Liver (tissue), 8 donors: ENCODE measurements at regions not wholly inside any gene's neighbourhood (a gene's known extent, or its start where the extent isn't known, plus 50 kb on each side); places are given as distances from the start of the nearest gene placed in this dataset.

Source experiments
- DNase-seq: peaks from one replicate; pipeline ENCODE4 v3.0.0-alpha.2; 2017; ENCODE audit warnings: low spot score
- H3K27ac ChIP-seq, 2 donors: one replicate each; pipeline ENCODE4 v1.7.0; 2013; ENCODE audit warnings: inconsistent platforms in 2 of 2, low read length in 2 of 2, control low read depth in 1 of 2, low read depth in 1 of 2, mild to moderate bottlenecking in 1 of 2
- H3K27me3 ChIP-seq, 4 donors: one replicate each; pipeline versions ENCODE4 v1.6.1 to v1.7.0; 2013; ENCODE audit warnings: low read length in 3 of 4, inconsistent platforms in 1 of 4, mild to moderate bottlenecking in 1 of 4, moderate library complexity in 1 of 4; ENCODE audit not compliant: control insufficient read depth in 4 of 4, insufficient read depth in 4 of 4
- H3K36me3 ChIP-seq, 4 donors: one replicate each; pipeline versions ENCODE4 v1.6.1 to v1.7.0; 2013; ENCODE audit warnings: low read length in 3 of 4, mild to moderate bottlenecking in 3 of 4, low read depth in 1 of 4, moderate library complexity in 1 of 4; ENCODE audit not compliant: control insufficient read depth in 4 of 4, insufficient read depth in 3 of 4
- H3K4me1 ChIP-seq, 4 donors: one replicate each; pipeline versions ENCODE4 v1.6.1 to v1.7.0; 2013; ENCODE audit warnings: low read length in 3 of 4, mild to moderate bottlenecking in 3 of 4, moderate library complexity in 1 of 4; ENCODE audit not compliant: control insufficient read depth in 4 of 4, insufficient read depth in 4 of 4
- H3K4me3 ChIP-seq, 3 donors: one replicate each; pipeline versions ENCODE4 v1.6.1 to v1.7.0; 2013; ENCODE audit warnings: low read length in 3 of 3, control low read depth in 1 of 3, low read depth in 1 of 3, mild to moderate bottlenecking in 1 of 3
- H3K9ac ChIP-seq, 2 donors: one replicate each; pipeline ENCODE4 v1.7.0; 2013; ENCODE audit warnings: low read length in 2 of 2, mild to moderate bottlenecking in 2 of 2, moderate library complexity in 2 of 2, control low read depth in 1 of 2, low read depth in 1 of 2
- H3K9me3 ChIP-seq, 4 donors: one replicate each; pipeline versions ENCODE4 v1.6.1 to v1.7.0; 2013; ENCODE audit warnings: low read length in 3 of 4; ENCODE audit not compliant: control insufficient read depth in 4 of 4
- CTCF ChIP-seq: fragments of 150-350 bp; IDR thresholded peaks from 2 replicates; pipeline ENCODE4 v1.5.1; 2017; ENCODE audit warnings: improper control_type of control experiment, low read depth, low read length; ENCODE audit not compliant: missing input control
- EGR1 ChIP-seq, 2 donors: IDR thresholded peaks; 2 replicates each; pipeline ENCODE4 v1.6.1; 2016 to 2018; ENCODE audit warnings: antibody characterized with exemption in 2 of 2, low read depth in 2 of 2
- FOXA1 ChIP-seq: IDR thresholded peaks from 2 replicates; pipeline ENCODE4 v1.6.1; 2016; ENCODE audit warnings: antibody characterized with exemption
- FOXA2 ChIP-seq: IDR thresholded peaks from 2 replicates; pipeline ENCODE4 v1.6.1; 2016; ENCODE audit warnings: antibody characterized with exemption
- GABPA ChIP-seq, 2 donors: IDR thresholded peaks in 1 of 2; conservative IDR thresholded peaks in 1 of 2; 2 replicates each; pipeline ENCODE4 v1.6.1; 2016; ENCODE audit warnings: antibody characterized with exemption in 2 of 2, mild to moderate bottlenecking in 1 of 2, moderate library complexity in 1 of 2
- HNF4A ChIP-seq, 2 donors: conservative IDR thresholded peaks; 2 replicates each; pipeline ENCODE4 v1.6.1; 2016; ENCODE audit warnings: antibody characterized with exemption in 2 of 2, mild to moderate bottlenecking in 2 of 2
- HNF4G ChIP-seq: IDR thresholded peaks from 2 replicates; pipeline ENCODE4 v1.6.1; 2016; ENCODE audit warnings: antibody characterized with exemption
- JUND ChIP-seq, 2 donors: IDR thresholded peaks; 2 replicates each; pipeline ENCODE4 v1.6.1; 2016; ENCODE audit warnings: antibody characterized with exemption in 2 of 2
- MAX ChIP-seq: IDR thresholded peaks from 2 replicates; pipeline ENCODE4 v1.6.1; 2016; ENCODE audit warnings: antibody characterized with exemption
- NR2F2 ChIP-seq: IDR thresholded peaks from 2 replicates; pipeline ENCODE4 v1.6.1; 2016; ENCODE audit warnings: antibody characterized with exemption
- RAD21 ChIP-seq, 2 donors: IDR thresholded peaks; 2 replicates each; pipeline ENCODE4 v1.6.1; 2016; ENCODE audit warnings: antibody characterized with exemption in 2 of 2, mild to moderate bottlenecking in 2 of 2
- RXRA ChIP-seq, 2 donors: IDR thresholded peaks; 2 replicates each; pipeline ENCODE4 v1.6.1; 2017 to 2018; ENCODE audit warnings: antibody characterized with exemption in 2 of 2, mild to moderate bottlenecking in 1 of 2
- SP1 ChIP-seq: IDR thresholded peaks from 2 replicates; pipeline ENCODE4 v1.6.1; 2018; ENCODE audit warnings: antibody characterized with exemption, mild to moderate bottlenecking
- YY1 ChIP-seq: IDR thresholded peaks from 2 replicates; pipeline ENCODE4 v1.6.1; 2016; ENCODE audit warnings: antibody characterized with exemption, mild to moderate bottlenecking
- ZBTB33 ChIP-seq: IDR thresholded peaks from 2 replicates; pipeline ENCODE4 v1.6.1; 2016; ENCODE audit warnings: antibody characterized with exemption
- WGBS: extraction: QIAGEN DNeasy Blood & Tissue Kit; methylation state at CpG from one replicate; pipeline ENCODE4 v1.1.7; 2013; 5-methylcytosine and 5-hydroxymethylcytosine counted together
- TF ChIP-seq, protein P1 (sequence below): IDR thresholded peaks from 2 replicates; pipeline ENCODE4 v1.6.1; 2016; ENCODE audit warnings: antibody characterized with exemption
- TF ChIP-seq, protein P2 (sequence below): IDR thresholded peaks from 2 replicates; pipeline ENCODE4 v1.6.1; 2016; ENCODE audit warnings: antibody characterized with exemption, mild to moderate bottlenecking
- donor health status: healthy.
- donor health status: healthy.
- donor health status: healthy.
- donor health status: healthy.
- donor health status: healthy.

DNA sequence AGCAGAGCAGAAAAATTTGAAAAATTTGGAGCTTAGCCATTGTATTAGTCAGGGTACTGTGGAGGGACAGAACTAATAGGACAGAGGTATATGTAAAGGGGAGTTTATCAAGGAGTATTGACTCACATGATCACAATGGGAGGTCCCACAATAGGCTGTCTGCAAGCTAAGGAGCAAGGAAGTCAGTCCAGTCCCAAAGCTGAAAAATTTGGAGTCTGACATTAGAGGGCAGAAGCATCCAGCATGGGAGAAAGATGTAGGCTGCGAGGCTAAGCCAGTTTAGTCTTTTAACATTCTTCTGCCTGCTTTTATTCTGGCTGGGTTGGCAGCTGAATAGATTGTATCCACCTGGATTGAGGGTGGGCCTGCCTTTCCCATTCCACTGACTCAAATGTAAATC is 82.0 kb downstream of the SMPDL3A start:
- Histone ChIP-seq H3K36me3 (no peaks in the 10 kb centered on the region), H3K9ac (no peak overlapping the region), H3K4me3 (no peak overlapping the region), H3K27ac (no peak overlapping the region), H3K27me3 (no peaks in the 10 kb centered on the region), H3K9me3 (no peaks in the 10 kb centered on the region), H3K4me1 (no peaks in the 10 kb centered on the region)
- DNase-seq: no peak
- TF ChIP-seq RAD21 (IDR thresholded peaks at IDR 0.05) (no peak), RXRA (IDR thresholded peaks at IDR 0.05) (no peak), GABPA (IDR thresholded peaks at IDR 0.05 in 1 of 2, conservative IDR thresholded peaks at IDR 0.05 in 1 of 2) (no peak), JUND (IDR thresholded peaks at IDR 0.05) (no peak), FOXA1 (no peak), MAX (no peak), SP1 (no peak), EGR1 (IDR thresholded peaks at IDR 0.05; ENCODE audit: low read depth in 2 of 2) (no peak), CTCF (no peak), YY1 (no peak), NR2F2 (no peak), ZBTB33 (no peak), HNF4A (conservative IDR thresholded peaks at IDR 0.05) (no peak), FOXA2 (no peak), HNF4G (no peak)
- TF ChIP-seq, protein P1, sequence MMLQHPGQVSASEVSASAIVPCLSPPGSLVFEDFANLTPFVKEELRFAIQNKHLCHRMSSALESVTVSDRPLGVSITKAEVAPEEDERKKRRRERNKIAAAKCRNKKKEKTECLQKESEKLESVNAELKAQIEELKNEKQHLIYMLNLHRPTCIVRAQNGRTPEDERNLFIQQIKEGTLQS: no peak
- TF ChIP-seq, protein P2, sequence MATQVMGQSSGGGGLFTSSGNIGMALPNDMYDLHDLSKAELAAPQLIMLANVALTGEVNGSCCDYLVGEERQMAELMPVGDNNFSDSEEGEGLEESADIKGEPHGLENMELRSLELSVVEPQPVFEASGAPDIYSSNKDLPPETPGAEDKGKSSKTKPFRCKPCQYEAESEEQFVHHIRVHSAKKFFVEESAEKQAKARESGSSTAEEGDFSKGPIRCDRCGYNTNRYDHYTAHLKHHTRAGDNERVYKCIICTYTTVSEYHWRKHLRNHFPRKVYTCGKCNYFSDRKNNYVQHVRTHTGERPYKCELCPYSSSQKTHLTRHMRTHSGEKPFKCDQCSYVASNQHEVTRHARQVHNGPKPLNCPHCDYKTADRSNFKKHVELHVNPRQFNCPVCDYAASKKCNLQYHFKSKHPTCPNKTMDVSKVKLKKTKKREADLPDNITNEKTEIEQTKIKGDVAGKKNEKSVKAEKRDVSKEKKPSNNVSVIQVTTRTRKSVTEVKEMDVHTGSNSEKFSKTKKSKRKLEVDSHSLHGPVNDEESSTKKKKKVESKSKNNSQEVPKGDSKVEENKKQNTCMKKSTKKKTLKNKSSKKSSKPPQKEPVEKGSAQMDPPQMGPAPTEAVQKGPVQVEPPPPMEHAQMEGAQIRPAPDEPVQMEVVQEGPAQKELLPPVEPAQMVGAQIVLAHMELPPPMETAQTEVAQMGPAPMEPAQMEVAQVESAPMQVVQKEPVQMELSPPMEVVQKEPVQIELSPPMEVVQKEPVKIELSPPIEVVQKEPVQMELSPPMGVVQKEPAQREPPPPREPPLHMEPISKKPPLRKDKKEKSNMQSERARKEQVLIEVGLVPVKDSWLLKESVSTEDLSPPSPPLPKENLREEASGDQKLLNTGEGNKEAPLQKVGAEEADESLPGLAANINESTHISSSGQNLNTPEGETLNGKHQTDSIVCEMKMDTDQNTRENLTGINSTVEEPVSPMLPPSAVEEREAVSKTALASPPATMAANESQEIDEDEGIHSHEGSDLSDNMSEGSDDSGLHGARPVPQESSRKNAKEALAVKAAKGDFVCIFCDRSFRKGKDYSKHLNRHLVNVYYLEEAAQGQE: no peak
- 89% methylated on average over 1 of the region's 1 CpG for WGBS

GRCh38 chr6:122872311-122872710 is 83.3 kb downstream of the SMPDL3A start:
- Histone ChIP-seq H3K9me3 (no peaks in the 10 kb centered on the region), H3K36me3 (no peaks in the 10 kb centered on the region), H3K27ac (no peak overlapping the region), H3K9ac (no peak overlapping the region), H3K4me1 (no peaks in the 10 kb centered on the region), H3K4me3 (no peak overlapping the region), H3K27me3 (no peaks in the 10 kb centered on the region)
- TF ChIP-seq JUND (IDR thresholded peaks at IDR 0.05): no peak
- TF ChIP-seq, protein P1: no peak
- TF ChIP-seq EGR1 (IDR thresholded peaks at IDR 0.05; ENCODE audit: low read depth in 2 of 2): no peak
- no peak for TF ChIP-seq MAX
- no peak for TF ChIP-seq NR2F2
- TF ChIP-seq GABPA (IDR thresholded peaks at IDR 0.05 in 1 of 2, conservative IDR thresholded peaks at IDR 0.05 in 1 of 2): no peak
- 76% methylated on average over 4 of the region's 4 CpGs for WGBS
- no peak for DNase-seq
